Spleen (tissue), 7 donors: ENCODE measurements at regions not wholly inside any gene's neighbourhood (a gene's known extent, or its start where the extent isn't known, plus 50 kb on each side); places are given as distances from the start of the nearest gene placed in this dataset.

Experiments
- POLR2A ChIP-seq, 3 donors: fragments of 450-650 bp; IDR thresholded peaks; one replicate each; pipeline ENCODE4 v1.5.1; 2017; ENCODE audit warnings: antibody characterized with exemption in 3 of 3, mild to moderate bottlenecking in 1 of 3
- POLR2AphosphoS5 ChIP-seq, 3 donors: sonication (generic); formaldehyde crosslinking; IDR thresholded peaks; one replicate each; pipeline ENCODE4 v1.5.1; 2017; ENCODE audit warnings: antibody characterized with exemption in 3 of 3
- TF ChIP-seq, protein P1 (sequence below), 11 experiments: fragments of 200-600 bp in 7 of 11; fragments of 450-650 bp in 4 of 11; sonication (generic) in 4 of 11; IDR thresholded peaks in 8 of 11; conservative IDR thresholded peaks in 3 of 11; 1 replicate in 7 of 11; 2 replicates in 4 of 11; pipeline versions ENCODE4 v1.4.0 to v1.8.0; 2016 to 2021; ENCODE audit warnings: antibody characterized with exemption in 11 of 11, inconsistent platforms in 4 of 11, mild to moderate bottlenecking in 1 of 11
- donor health status: DM: no; HTN: no; CAD: no; lungs with moderate emphysema.
- donor health status: DM: no; HTN: no; CAD: no.
- donor health status: DM: no; HTN: no; CAD: no.

DNA sequence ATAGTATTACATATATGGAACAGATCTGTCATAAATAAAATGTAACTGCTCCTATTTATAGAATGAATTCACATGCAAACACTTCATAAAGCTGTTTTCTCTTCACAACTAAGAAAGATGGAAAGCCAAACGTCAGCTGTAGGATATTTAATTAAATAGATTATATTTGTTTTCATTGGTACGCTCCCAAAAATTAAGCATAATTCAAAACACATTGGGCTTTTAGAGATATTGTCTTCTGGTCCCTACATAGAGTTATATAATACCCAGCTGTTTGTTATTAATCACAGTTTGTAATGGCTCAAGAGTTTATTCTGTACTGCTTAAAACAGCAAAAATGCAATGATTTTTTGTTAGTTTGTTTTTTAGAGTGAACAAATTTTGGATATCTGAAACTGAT is 61.2 kb downstream of the MRPS30 start:
- TF ChIP-seq POLR2A (IDR thresholded peaks at IDR 0.05) (no peak), POLR2AphosphoS5 (IDR thresholded peaks at IDR 0.05) (no peak)
- TF ChIP-seq, protein P1, sequence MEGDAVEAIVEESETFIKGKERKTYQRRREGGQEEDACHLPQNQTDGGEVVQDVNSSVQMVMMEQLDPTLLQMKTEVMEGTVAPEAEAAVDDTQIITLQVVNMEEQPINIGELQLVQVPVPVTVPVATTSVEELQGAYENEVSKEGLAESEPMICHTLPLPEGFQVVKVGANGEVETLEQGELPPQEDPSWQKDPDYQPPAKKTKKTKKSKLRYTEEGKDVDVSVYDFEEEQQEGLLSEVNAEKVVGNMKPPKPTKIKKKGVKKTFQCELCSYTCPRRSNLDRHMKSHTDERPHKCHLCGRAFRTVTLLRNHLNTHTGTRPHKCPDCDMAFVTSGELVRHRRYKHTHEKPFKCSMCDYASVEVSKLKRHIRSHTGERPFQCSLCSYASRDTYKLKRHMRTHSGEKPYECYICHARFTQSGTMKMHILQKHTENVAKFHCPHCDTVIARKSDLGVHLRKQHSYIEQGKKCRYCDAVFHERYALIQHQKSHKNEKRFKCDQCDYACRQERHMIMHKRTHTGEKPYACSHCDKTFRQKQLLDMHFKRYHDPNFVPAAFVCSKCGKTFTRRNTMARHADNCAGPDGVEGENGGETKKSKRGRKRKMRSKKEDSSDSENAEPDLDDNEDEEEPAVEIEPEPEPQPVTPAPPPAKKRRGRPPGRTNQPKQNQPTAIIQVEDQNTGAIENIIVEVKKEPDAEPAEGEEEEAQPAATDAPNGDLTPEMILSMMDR (IDR thresholded peaks at IDR 0.05 in 8 of 11, conservative IDR thresholded peaks at IDR 0.05 in 3 of 11) = no peak
